HG03139 (cell line): ENCODE measurements at regions not wholly inside any gene's neighbourhood (a gene's known extent, or its start where the extent isn't known, plus 50 kb on each side); places are given as distances from the start of the nearest gene placed in this dataset.

Source experiments
- ATAC-seq: cut with Tn5 transposase; IDR thresholded peaks from one replicate; pipeline ENCODE4 v1.9.1; 2021; ENCODE audit not compliant: unreplicated experiment

DNA sequence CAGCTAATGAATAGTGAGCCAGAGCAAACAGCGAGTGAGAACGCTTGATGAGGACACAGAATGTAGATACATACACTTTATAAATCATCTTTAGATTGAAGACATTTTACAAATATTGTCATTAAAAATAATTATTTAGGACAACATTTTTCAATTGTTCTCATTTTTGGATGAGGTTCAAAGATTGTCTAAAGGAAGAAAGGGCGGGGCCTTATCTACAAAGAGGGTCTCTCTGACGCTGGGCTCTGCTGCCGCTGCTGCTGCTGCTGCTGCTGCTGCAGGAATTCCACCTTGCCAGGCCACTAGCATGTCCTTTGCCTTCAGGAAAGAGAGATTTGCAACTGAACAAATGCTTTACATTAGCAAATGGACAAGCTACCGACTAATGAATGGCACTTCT is 220.7 kb upstream of the TMEM161B start:
- no peak for ATAC-seq

DNA sequence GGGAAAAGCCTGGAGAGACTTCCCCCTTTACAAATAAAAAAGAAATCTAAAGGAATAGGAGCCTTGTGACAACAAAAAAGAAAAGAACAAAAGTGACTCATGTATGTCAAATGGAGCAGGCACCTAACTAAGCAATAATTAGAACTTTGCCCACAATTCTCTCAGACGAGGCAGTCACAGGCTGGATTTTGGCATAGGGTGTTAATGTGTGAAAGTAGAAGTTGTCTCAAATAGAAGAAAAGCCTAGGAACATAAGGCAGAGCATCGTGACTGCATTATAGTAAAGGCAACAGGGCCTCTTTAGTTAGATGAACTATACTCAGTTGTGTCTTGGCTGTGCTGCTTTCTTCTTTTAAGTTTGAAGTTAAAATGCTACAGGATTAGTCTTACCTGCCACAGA is 219.9 kb upstream of the TMEM161B start:
- ATAC-seq = no peak

DNA sequence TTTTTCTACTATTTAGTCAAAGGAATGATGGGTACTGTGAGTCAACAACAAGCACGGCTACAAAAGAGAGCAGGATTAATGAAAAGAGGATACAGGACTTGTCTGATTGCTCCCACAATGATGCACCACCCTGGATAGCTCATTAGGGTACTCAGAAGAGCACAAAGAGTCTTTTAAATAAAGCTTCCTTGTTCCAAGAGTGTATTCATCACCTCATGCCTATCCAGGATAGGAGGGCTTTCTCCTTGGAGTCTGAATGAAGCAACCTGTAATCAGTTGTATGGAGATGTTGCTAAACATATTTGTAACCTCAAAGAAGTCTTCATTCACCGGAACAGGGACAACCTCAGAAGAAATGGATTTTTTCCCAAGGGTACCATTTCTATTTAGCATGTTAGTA is 219.5 kb upstream of the TMEM161B start:
- no peak for ATAC-seq

DNA sequence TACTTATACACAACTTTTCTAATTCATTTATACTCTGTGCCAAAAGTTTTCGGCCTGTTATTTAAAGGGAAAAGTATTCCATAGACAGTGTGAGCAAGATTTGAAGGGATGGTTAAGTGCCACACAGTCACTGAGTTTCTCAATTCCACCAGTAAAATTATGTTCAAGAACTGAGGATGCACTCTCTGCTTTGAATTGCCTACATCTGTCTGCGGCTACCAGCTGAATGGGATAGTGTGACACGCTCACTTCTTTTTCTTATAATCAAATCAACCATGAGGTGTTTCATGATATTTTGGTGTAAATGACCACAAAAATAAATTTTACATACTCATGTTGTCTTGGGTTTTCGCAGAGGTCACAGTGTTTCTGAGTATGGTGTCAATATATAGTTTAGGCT is 218.4 kb upstream of the TMEM161B start:
- no peak for ATAC-seq

DNA sequence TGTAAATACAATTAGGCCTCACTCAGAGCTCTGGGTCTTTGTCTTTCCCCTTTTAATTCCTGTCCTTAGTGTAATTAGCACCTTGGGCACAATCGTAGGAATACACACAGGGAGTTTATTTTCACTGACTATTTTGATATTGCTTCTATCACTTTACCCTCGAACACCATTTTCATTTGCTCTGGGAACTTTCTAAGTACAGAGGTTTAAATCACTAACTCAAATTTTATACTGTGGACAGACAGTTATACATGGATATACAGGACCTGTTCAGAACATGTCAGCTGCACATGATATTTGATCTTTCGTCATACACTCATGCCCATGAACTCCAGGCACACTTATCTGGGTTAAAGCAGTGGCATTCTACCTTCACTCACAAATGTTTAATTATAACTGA is 217.8 kb upstream of the TMEM161B start:
- ATAC-seq = no peak

DNA sequence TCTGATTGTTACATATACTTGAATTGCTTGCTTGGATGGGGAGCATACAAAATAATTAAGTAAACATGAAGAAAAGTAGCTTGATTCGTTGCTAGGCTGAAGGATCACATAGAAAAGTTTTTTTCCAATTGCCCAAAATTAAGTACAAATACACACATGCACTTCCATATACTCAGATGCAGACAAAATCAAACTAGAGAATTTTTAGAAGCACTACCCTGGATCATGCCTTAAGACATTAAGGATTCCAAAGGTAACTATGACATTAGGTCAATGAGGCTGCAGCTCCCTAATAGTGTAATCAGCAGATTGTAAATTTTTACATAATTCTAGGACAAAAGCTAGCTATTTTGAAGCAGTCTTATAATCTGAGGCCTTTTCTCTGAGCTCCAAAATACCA is 216.9 kb upstream of the TMEM161B start:
- ATAC-seq = no peak

DNA sequence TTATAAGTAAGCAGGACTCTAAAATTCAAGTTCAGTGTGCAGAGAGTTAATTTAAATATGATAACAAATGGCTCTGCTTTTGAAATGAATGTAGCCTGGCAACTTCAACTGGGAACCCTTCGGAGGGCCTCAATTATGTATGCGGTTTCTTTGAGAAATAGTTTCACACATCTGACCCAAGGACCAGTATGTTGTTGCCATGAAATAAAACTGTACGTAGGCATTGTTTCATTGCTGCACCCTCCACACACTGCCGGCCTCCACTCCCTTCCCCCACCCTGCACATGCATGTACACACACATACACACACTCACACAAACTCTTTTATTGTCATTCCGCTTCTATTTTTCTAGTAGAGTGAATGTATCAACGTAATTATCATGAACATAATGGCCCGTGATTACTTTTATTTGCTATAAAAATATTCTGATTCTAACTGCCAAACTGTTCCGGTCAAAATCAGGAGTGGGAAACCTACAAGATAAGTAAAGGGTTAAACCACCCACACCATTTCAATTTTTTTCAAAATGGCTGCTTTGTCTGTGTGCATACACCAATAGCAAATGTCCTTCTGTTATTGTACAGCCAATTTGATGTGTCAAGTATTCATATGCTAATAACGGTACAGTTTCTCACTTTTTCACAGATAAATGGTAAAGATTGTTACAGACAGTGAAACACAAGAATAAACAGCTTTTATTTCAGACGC is 215.5 kb upstream of the TMEM161B start:
- ATAC-seq = no peak

DNA sequence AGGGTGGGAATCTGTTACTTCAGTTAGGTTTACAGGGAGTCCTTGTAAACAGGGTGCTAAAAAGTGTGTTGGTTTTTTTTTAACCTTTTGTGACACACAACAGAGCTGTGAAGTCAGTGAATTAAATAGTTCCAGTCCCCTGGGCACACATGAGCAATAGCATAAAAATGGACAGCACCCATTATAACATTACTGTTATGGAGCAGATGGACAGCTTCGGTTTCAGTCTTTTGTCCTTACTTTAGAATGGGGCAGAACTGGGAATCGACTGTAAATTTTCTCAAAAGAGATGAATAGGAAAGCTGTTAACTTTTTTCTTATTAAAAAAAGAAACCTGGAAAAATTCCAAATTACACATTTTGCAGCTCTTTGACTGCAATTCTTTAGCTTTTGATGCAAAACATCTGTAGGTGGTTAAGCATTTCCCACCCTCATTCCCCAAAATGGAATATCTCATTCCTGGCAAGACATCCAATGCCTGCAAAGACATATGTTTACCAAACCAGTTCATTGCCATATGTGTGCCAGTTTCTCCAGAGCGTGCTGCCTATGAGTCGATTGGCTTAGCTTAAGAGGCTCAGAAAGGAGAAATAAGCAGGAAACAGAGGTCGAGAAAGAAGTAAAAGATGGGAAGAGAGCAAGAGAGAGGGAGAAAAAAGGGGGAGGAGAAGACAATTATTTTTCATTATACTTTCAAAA is 212.3 kb upstream of the TMEM161B start:
- no peak for ATAC-seq

DNA sequence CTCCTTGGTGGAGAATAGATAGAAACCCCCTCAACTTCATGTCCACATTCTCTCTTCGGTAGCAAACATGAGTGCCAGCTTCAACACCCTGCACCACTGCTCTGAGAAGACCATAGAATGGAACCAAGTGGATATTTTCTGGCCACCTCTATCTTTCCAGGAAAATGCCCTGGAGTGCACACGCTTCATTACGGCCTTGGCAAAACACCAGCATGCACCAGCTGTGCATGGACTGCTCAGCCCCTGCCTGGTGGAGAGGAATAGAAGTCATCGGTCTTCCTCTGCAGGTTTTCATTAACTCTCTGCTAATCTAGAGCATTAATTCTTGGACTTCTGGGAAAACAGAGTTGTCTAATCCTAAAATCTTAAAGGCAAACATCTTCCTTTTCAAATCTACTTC is 211.6 kb upstream of the TMEM161B start:
- no peak for ATAC-seq

DNA sequence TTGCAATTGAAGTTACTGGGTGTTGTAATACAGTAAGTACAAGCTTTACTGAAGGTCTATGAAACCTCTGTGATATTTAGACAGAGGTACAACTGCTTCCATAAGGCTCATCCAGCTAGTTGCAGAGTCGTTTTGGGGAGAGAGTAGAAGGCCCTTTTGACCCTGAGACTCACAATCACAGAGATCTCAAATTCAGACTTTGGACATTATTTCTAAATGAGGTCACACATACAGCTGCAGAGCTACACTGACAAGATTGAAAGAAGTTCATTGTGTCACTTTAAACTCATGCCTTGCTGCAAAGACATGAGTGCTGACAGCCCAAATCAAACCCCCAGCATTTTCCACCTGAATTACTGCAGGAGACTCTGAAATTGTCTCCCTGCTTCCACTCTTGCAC is 205.9 kb upstream of the TMEM161B start:
- no peak for ATAC-seq

DNA sequence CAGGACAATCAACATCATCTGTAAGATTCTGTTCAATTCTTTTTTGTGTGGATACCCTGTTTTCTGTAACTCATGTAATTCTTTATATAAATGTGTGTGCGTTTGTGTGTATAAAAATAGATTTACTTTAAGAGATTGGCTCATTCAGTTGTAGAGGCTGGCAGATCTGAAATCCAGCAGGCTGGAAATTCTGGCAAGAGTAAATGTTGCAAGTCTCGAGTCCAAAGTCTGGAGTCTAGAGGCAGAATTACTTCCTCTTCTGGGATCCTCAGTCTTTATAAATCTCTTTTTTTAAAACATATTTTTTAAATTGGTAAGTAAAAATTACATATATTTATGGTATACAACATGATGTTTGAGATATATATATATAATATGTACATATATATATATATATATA is 202.1 kb upstream of the TMEM161B start:
- ATAC-seq = no peak

DNA sequence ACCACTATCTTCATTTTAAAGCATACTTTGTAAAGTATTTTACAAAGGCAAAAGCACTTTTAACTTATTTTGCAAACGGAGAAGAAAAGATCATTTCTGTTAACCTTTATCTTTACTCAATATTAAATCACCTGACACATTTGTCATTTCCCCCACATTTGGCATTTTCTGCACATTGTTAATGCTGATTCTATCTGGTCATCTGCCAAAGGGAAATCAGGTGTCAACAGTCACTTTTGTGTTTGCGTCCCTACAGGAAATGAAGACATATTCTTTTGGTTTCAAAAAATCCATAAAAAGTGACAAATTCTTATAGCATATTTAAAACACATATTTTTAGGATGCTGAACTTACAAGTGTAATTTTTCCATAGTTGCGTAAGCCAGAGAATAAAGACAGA is 191.3 kb upstream of the TMEM161B start:
- ATAC-seq = no peak

DNA sequence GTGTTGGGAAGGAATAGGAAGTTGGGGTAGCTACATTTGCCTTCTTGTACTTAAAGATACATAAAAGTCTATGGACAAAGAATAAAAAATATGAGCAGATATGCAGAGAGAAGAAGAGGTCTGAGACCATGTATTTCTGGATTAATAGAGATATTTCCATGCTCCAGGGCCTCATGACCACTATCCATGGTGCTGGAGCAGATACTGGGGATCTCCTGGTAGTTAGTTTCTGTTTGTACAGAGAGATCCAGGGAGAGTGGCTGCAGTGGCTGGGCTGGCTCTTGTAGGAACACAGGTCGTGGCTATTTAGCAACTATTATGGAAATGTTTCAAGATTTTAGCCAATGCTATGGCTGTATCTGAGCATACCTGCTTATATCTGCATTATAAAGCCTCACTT is 184.2 kb upstream of the TMEM161B start:
- ATAC-seq = no peak

DNA sequence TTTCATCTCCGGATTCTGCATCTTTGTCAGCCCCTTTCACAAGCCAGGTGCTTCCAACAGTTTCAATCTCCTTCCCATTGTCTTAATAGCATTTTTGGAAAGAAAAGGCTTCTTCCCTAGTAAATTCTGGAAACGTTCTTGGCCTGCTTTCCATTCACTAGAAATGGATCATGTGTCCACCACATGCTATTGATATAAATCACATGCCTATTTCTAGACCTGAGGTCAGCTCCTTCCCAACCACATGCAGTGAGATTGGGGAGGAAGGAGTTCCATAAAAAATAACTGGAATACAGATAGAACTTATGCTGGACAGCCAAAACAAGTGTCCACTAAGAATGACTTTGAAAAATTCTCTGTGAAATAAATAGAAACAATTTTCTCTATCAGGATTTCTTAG is 181.6 kb upstream of the TMEM161B start:
- no peak for ATAC-seq

DNA sequence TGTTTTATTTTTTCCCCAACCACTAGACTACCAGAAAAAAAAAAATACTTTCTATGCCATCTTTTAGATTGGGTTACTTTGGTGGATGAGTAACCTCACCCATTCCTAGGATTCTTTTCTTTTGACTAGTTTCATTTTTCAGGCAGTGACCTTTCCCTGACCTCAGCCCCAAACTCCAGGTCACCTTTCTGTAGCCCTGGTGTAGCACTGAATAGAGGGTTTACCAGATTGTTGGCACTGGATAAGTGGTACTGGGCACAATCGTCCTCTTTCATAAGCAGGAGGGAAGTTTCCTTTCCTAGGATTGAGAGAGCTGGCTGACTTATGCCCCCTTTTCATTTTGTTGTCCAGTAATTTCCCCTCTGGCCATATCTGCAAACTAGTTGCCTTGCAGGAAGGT is 169.4 kb upstream of the TMEM161B start:
- no peak for ATAC-seq

DNA sequence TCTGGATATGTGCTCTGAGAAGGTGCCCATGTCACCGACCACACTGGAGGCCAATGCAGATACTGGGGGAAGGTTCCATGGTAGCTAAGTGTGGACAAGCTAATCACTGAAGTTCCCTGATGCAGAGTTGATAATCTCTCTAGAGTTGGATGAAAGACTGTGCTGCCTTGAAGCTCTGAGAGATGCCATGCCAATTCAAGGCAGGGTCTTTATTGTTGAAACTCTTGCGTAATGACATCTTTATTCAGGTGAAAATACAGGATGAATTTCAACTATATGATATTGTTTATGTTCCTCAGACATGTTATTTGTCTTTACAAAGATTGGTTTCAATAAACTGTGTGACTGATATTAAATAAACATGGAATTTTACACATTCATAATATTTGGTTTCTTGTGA is 167.6 kb upstream of the TMEM161B start:
- ATAC-seq = no peak

DNA sequence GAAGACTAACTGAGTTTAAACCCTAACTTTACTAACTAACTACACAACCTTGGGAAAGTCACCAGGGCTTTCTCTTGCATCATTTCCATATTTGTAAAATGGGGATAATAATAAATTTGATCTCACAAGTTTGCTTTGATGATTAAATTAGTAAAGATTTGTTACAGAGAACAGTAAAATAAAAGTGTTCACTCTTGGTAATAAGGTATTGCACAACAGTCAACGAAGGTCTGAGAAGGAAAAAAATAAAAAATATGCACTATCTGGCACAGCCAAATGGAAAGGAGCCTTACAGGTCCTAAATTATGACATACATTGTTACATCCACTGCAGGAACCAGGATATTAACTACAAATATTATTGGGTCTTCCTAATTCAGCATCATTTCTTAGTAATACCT is 160.0 kb upstream of the TMEM161B start:
- ATAC-seq = no peak

DNA sequence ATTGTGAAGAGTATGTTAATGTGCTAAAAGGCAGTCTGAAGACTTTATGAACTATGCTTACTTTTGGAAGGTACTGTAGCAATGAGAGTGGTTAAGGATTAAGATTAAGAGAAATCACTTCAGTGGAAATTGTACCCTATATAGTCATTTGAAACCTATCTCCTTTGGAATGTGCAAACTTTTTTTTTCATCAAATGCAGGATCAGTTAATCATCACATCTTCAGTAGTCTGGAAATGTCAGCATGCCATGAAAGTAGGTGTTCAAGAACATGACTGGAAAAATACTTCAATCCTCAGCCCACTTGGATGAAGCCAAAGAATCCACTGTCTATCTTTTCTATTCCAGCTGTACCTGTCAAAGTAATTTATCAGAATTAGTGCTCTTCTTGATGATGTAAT is 157.8 kb upstream of the TMEM161B start:
- no peak for ATAC-seq

DNA sequence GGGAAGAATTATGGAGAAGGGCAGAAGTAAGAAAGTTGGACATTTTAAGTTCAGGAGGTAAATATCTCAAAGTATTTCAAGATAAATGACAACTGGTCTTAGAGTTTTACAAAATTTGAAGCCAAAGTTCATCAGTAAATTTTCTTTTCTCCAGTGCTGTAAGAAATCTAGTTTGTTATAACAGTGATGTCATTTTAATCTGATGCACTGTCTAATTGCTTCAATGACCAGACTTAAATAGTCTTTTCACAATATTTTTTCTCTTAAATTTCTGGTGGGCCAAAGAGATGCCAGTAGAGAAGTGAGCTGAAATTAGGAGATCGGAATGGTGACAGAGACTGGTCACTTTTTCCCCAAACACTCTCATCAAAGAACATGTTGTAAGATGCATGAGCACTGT is 156.5 kb upstream of the TMEM161B start:
- ATAC-seq = no peak

DNA sequence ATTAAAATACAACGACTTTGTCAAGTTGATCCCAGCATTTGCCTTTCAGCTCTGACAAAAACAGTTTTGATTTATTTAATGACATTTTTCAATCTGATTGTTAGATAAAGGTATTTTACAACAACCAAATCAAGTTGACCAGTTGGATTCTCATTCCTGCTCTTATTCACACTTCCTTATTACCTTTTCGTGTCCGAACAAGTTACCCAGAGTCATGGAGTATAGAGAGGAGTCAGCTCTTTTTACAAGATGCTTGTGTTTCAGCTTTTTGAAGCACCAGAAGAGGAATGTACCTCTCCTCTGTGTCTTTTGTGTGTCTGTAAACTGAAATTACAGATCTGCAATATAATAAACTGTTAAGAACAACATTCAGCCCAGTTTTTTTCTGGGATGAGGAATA is 151.3 kb upstream of the TMEM161B start:
- no peak for ATAC-seq

DNA sequence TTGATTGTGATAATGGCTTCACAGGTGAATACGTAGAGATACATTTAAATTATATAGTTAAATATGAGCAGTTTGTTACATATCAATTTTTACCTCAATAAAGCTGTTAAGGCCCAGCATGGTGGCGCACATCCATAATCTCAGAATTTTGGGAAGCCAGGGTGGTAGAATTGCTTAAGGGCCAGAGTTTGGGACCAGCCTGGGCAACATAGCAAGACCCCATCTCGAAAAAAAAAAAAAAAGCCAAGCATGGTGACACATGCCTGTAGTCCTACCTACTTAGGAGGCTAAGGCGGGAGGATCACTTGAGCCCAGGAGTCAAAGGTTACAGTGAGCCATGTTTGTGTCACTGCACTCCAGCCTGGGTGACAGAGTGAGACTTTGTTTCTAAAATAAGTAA is 138.7 kb upstream of the TMEM161B start:
- ATAC-seq = no peak

DNA sequence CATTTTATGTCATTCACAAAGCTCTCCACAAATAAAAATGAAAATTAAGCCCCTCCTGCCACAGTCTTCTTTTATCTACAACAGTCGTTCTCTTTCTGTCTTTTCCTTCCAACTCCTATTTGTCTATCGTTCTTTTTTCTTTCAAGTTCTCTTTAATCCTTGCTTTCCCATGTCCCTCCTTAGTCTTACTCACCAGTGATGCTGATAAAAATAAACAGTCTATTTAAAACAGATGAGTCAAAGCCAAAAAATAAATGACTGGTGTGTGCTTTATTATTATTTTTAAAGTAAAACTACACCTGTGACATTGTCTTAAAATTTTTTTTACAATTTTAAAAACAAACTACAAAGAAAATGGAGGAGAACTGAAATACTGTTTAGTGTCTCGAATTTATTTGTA is 137.1 kb upstream of the TMEM161B start:
- ATAC-seq = no peak

DNA sequence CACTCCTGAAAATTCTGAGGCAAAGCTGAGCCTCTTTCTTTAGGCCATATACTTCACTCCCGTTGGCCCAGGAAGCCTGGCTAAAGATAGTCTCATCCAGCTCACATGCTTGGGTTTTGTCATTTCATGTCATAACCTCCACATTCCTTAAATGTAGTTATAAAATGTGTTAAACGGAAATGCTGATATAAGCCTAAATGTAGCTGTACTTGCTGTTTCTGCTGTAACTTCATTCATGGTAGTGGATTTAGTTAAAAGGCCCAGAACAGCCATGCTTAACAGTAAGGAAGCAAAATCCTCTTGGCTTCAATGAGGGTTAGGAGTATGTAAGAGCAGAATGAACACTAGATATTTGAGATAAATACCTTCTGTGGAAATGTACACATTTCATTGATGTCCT is 135.8 kb upstream of the TMEM161B start:
- no peak for ATAC-seq
